PFSK-1 (cell line): ENCODE measurements at regions not wholly inside any gene's neighbourhood (a gene's known extent, or its start where the extent isn't known, plus 50 kb on each side); places are given as distances from the start of the nearest gene placed in this dataset.

Experiments used
- FOXP2 ChIP-seq: optimal IDR thresholded peaks from 2 replicates; pipeline ENCODE3; 2011; ENCODE audit warnings: borderline replicate concordance, control low read depth, inconsistent platforms; ENCODE audit not compliant: insufficient read depth; ENCODE audit errors: extremely low read length, extremely low read depth
- POLR2AphosphoS5 ChIP-seq: IDR thresholded peaks from 2 replicates; pipeline ENCODE4 v1.6.1; 2012; ENCODE audit warnings: low read depth, mild to moderate bottlenecking, control low read depth, low read length, moderate library complexity
- SIN3A ChIP-seq: IDR thresholded peaks from 2 replicates; pipeline ENCODE4 v1.6.1; 2012; ENCODE audit warnings: mild to moderate bottlenecking, low read length, moderate library complexity, borderline replicate concordance; ENCODE audit not compliant: insufficient read depth
- TAF1 ChIP-seq: IDR thresholded peaks from 2 replicates; pipeline ENCODE4 v1.6.1; 2012; ENCODE audit warnings: low read length, control low read depth, borderline replicate concordance; ENCODE audit not compliant: insufficient read depth
- TF ChIP-seq, protein P1 (sequence below), 2 experiments: IDR thresholded peaks; 2 replicates each; pipeline versions ENCODE4 v1.6.1 to v1.8.0; 2011 to 2012; ENCODE audit warnings: low read depth in 2 of 2, low read length in 2 of 2, control low read depth in 1 of 2, inconsistent platforms in 1 of 2, mild to moderate bottlenecking in 1 of 2, moderate library complexity in 1 of 2; ENCODE audit not compliant: insufficient read depth in 1 of 2

DNA sequence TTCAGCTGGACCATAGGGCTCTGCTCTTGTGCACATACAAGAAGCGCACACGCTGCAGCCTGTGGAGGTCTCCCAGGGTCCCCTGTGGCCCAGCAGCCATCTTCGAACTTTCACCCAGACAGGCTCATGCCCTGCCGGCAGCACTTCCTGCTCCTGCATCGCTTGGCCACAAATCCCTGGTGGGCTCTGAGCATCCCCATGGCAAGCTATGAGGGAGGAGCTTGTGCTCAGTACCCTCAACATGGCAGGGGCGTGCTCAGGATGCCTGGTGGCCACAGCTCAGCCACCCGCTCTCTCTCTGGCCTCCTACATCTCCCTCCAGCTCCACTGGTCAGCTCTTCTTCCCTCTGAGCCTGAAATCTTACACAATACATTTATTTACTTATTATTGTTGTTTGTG lies 63.7 kb downstream of the IRX2 start:
- TF ChIP-seq TAF1 (no peak), FOXP2 (no peak), SIN3A (no peak), POLR2AphosphoS5 (no peak)
- TF ChIP-seq, protein P1, sequence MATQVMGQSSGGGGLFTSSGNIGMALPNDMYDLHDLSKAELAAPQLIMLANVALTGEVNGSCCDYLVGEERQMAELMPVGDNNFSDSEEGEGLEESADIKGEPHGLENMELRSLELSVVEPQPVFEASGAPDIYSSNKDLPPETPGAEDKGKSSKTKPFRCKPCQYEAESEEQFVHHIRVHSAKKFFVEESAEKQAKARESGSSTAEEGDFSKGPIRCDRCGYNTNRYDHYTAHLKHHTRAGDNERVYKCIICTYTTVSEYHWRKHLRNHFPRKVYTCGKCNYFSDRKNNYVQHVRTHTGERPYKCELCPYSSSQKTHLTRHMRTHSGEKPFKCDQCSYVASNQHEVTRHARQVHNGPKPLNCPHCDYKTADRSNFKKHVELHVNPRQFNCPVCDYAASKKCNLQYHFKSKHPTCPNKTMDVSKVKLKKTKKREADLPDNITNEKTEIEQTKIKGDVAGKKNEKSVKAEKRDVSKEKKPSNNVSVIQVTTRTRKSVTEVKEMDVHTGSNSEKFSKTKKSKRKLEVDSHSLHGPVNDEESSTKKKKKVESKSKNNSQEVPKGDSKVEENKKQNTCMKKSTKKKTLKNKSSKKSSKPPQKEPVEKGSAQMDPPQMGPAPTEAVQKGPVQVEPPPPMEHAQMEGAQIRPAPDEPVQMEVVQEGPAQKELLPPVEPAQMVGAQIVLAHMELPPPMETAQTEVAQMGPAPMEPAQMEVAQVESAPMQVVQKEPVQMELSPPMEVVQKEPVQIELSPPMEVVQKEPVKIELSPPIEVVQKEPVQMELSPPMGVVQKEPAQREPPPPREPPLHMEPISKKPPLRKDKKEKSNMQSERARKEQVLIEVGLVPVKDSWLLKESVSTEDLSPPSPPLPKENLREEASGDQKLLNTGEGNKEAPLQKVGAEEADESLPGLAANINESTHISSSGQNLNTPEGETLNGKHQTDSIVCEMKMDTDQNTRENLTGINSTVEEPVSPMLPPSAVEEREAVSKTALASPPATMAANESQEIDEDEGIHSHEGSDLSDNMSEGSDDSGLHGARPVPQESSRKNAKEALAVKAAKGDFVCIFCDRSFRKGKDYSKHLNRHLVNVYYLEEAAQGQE (IDR thresholded peaks at IDR 0.05; ENCODE audit: insufficient read depth in 1 of 2, low read depth in 2 of 2, low read length in 2 of 2): no peak

DNA sequence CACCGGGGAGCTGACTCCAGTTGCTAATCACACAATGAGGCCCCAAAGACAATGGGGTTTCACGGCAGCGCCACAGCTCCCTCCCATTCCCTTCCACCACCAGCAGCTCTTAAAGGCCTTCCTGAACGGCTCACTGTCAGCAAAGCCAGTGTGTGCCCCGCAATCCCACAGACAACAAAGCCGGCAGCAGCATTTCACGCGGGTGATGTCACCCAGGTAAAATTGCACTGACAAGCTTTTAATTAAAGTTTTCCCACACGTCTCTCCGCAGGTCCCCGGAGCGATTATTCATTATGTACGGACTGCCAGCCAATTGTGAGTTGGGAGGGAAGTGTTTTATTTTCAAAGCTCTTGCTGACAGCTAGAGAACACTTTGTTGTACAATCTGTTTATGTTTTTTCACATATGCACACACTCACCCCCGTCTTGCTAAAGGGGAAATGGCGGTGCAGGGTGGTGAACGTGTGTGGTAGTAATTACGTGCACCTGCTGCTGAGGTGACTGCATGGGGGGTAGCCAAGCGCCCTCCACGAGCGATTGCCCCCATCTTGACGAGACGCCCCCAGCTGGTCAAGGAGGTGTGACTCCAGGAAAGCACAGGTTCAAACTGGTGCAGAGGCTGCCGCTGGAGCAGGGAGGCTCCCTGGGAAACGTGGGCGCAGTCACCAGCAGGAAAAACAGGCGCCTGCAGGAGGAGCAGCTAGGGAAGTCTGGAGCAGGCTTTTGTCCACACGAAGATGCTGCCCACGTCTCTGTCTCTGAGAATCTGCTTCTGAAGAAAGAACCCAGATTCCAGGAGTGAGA lies 65.0 kb downstream of the IRX2 start:
- TF ChIP-seq, protein P1 (IDR thresholded peaks at IDR 0.05; ENCODE audit: insufficient read depth in 1 of 2, low read depth in 2 of 2, low read length in 2 of 2): no peak
- TF ChIP-seq TAF1: no peak
- TF ChIP-seq SIN3A: no peak
- TF ChIP-seq FOXP2: no peak
- TF ChIP-seq POLR2AphosphoS5: no peak

DNA sequence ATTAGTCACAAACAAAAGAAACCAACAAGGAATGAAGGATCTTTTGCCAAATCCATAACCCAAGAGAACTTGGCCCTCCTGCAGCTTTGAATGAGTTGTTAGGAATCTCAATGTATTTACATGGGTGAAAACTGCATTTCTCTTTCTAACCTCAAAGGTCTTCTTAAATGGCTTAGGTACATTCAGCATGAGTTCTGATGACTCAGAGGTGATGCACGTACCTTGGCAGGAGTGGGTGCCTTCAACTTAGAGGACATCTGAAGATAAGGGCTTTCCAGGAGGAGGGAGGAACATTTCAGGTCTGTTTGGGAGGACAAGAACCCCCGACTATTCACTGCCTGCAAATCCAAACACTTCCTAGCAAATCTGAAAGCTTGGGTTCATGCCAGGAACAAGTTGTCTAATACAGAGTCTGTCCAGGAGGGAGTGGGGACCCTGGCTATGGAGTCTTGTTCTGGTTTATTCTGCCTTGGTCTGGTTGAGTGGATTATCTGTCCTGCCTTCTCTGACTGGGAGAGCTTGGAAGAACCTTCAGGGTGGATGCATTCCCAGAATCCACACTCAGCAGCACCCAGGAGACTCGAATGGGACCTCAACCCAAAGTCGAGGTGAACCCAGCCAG lies 65.7 kb downstream of the IRX2 start:
- TF ChIP-seq, protein P1 (IDR thresholded peaks at IDR 0.05; ENCODE audit: insufficient read depth in 1 of 2, low read depth in 2 of 2, low read length in 2 of 2): no peak

DNA sequence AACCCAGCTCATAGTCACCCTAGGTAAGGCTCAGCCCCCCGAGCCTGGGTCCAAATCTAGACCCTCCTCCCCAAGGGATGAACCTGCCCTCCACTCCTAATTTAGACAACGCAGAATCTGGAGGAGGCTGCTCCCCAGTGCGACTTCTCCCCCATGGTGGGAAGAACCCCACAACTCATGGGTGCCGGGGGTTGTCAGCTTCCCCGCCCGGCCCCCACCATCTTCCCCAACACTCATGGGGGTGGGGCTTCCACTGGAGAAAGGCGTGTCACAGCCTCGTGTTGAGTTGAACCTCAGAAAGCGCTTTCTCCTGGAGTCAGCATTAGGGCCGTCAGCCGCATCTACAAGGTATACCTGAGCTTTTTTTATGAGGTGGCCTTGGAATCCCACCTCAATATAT lies 66.9 kb downstream of the IRX2 start:
- TF ChIP-seq TAF1 (no peak), POLR2AphosphoS5 (no peak), FOXP2 (no peak), SIN3A (no peak)
- TF ChIP-seq, protein P1 (IDR thresholded peaks at IDR 0.05; ENCODE audit: insufficient read depth in 1 of 2, low read depth in 2 of 2, low read length in 2 of 2): no peak

DNA sequence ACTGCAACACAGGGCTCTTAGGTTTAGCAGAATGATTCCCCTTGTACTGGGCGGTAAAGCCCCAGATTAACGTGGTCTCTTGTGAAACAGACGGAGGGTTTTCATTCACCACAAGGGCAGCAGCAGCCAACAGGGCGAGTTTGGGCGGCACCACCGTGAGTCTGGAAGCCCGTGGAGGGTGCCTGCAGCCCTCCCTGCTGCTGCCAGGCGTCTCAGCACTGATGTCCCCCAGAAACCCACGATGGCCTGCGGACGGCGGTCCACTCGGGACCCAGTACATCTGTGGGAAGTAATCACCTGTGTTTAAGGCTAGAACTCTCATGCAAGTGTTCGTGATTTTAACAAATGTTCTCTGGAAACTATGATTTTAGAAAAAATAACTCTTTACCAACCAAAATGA lies 67.8 kb downstream of the IRX2 start:
- TF ChIP-seq TAF1: no peak
- no peak for TF ChIP-seq FOXP2
- no peak for TF ChIP-seq SIN3A
- TF ChIP-seq, protein P1 (IDR thresholded peaks at IDR 0.05; ENCODE audit: insufficient read depth in 1 of 2, low read depth in 2 of 2, low read length in 2 of 2): no peak
- no peak for TF ChIP-seq POLR2AphosphoS5
